ENCODE measurements at regions not wholly inside any gene's neighbourhood (a gene's known extent, or its start where the extent isn't known, plus 50 kb on each side); places are given as distances from the start of the nearest gene placed in this dataset.

- no peak for TF ChIP-seq CTCF (IDR thresholded peaks at IDR 0.05; ENCODE audit: low read length)
- no peak for TF ChIP-seq EZH2 (optimal IDR thresholded peaks at IDR 0.05; ENCODE audit: low read depth, low read length)
- no peak for TF ChIP-seq EZH2phosphoT487 (IDR thresholded peaks at IDR 0.05; ENCODE audit: low read length)
Observed at GRCh38 chr12:25796523-25797000, 161.9 kb upstream of the RASSF8 start.

Measured in MM.1S (cell line).